A204.1 (cell line): ENCODE measurements at regions not wholly inside any gene's neighbourhood (a gene's known extent, or its start where the extent isn't known, plus 50 kb on each side); places are given as distances from the start of the nearest gene placed in this dataset.
"Not testable (repeated sequence)": the region's sequence is repeated elsewhere in the genome, so short reads cannot be mapped to it uniquely, and the experiment has no call there.

ENCODE experiments used
- FAIRE-seq: peaks from 2 replicates; lab custom pipeline; 2012; peaks lifted over from hg19 to GRCh38; lab: Jason Lieb, UNC

DNA sequence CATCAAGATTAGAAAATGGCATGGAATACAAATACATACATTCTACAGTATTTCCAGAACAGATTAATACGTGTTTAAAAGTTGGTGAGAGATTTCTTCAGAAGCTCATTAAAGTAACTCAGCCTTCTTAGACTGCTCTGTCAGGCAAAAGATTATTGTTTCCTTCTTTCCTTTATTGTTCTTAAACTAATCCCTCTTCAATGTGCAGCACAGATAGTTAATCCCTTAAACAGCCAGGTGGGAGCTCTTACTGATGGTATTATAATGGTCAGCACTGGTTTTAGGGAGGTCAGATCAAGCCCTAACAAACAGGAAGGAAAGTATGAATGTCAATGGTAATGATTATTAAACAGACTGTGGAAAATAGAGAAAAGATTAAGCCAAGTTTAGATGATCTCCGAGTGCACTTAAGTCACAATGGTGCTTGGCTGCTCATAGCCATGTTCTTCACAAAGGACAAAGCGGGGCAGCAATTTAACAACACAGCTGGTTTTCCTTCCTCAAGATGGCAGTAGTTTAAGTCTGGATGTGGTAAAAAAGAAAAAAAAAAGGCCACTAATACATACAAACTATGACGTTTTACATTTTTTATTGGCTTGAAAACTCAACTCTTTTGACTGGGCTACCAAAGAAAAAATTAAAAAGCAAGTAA lies 992.6 kb downstream of the PCDH9 start:
- FAIRE-seq, result no peak

DNA sequence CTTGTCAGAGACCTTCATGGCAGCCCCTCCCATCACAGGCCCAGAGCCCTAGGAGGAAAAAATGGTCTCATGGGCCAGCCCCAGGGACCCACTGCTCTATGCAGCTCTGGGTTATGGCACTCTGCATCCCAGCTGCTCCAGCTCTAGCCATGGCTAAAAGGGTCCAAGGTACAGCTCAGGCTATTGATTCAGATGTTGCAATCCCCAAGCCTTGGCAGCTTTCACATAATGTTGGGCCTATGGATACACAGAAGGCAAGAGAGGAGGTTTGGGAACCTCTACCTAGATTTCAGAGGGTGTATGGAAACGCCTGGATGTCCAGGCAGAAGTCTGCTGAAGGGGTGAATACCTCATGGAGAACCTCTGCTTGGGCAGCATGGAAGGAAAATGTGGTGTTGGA lies 996.0 kb downstream of the PCDH9 start:
- FAIRE-seq, result no peak

DNA sequence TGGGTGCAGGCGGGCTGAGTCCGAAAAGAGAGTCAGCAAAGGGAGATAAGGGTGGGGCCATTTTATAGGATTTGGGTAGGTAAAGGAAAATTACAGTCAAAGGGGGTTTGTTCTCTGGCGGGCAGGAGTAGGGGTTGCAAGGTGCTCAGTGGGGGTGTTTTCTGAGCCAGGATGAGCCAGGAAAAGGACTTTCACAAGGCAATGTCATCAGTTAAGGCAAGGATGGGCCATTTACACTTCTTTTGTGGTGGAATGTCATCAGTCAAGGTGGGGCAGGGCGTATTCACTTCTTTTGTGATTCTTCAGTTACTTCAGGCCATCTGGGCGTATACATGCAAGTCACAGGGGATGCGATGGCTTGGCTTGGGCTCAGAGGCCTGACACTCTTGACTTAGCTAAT lies 998.2 kb downstream of the PCDH9 start:
- not testable (repeated sequence) for FAIRE-seq

DNA sequence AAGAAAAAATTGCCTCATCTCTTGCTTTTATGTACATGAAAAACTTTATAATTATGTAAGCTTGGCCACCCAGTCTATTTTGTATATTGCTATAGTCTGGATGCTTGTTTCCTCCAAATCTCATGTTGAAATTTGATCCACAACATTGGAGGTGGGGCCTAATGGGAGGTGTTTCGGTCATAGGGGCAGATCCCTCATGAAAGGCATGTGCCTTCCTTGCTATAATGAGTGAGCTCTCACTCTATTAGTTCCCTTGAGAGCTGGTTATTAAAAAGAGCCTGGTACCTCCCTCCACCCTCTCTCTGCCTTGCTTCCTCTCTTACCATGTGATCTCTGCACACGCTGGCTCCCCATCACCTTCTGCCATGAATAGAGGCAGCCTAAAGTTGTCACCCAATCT lies 1005.1 kb downstream of the PCDH9 start:
- FAIRE-seq, result no peak

DNA sequence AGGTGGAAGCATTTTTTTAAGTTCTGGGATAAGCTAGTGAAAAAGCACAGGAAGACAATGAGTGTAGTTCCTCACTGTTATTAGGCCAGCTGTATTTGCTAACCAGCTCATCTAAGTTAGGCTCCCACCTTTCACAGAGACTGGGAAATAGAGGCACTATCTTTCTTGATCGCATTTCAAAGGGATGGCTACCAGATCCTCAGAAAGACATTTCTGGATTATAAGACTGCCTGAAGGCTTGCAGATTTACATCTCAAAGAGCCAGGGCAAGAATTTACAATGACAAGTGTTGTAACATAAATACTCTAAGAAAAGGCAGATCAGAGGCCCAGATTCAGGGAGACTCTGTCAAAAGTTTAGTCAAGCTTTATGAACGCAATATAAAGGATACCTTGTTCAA lies 1005.5 kb downstream of the PCDH9 start:
- FAIRE-seq, result no peak

DNA sequence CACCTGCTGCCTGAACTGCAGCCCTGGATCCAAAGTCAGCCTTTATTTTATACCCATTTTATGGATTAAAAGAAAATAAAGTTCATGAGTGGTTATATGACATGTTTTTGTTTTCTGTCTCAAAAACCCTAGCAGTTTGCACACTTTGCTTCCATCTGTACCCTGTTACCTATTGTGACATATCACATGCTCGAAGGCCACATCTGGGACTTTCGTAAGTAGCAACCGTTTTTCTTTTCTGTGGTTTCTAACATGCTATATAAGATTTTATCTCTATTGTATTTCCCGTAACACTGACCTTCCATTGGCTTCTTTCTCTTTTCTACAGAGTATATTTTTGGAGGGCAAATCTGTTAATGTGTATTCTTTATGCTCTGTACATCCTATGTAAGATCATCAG lies 1007.2 kb downstream of the PCDH9 start:
- FAIRE-seq, result no peak

DNA sequence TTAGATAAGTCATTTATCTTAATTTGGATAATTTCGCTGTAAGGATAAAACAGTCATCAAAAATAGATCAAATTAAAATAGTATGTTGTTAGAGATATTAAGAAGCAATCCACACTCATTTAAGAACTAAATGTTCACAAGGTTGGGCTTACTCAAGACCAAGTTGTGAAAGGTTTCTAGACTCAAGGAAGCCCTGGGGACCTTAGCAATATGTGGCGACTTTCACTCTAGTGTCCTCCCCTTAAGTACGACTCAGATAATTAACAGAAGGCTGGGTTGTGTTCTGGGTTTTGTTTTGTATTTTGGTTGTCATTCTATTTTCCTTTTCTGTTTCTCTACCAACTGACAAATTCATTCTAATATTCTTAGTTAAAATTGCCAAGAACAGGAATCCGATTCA lies 1008.0 kb downstream of the PCDH9 start:
- no peak for FAIRE-seq

DNA sequence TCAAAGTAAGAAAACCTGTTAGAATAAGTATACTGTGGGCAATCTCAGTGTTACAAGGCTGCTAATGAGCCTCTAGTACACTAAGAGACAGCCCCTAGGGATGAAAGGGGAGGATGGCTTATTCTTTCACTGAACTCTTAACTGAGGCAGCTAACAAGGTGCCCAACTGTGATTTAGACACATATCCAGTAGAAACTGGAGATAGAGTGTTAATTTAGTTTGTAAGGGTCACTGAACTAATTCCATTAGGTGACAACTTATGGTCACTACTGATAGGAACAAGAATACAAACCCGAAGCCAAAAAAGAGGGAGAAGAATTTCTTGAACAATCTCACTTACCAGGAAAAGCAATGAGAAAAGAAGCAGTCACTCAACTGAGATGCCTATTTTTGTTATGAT lies 1010.6 kb downstream of the PCDH9 start:
- FAIRE-seq, result no peak

DNA sequence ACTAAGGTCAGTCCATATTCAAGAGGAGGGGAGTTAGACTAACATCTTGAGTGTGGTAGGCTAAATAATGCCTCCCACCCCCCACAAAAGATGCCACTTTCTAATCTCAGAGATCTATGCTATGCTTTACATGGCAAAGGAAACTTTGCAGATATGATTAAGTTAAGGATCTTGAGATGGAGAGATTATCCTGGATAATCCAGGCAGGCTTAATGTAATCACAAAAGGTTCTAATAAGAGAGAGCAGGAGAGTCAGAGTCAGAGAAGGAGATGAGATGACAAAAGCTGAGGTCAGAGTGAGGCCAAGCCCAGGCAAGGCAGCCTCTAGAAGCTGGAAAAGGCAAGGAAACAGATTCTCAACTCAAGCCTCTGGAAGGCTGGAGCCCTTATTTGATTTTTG lies 1011.6 kb downstream of the PCDH9 start:
- FAIRE-seq, result no peak

DNA sequence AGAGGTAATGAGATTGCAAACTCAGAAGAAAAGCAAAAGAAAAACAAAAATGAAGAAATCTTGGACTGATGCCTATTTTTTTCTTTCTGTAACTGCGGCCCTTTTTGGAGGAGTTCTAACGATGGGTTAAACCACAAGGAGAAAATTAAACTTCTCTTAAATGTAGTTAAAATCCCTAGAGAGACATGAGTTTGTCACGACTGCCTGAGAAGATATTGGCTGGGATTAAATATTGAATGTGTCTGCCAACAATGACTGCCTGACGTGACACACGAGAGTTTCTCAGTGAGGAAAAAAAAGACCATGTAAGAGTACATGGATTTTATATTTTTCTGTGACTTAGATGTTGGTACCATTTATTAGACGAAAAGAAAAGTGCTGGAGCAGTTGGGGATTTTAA lies 1013.4 kb downstream of the PCDH9 start:
- FAIRE-seq, result no peak

DNA sequence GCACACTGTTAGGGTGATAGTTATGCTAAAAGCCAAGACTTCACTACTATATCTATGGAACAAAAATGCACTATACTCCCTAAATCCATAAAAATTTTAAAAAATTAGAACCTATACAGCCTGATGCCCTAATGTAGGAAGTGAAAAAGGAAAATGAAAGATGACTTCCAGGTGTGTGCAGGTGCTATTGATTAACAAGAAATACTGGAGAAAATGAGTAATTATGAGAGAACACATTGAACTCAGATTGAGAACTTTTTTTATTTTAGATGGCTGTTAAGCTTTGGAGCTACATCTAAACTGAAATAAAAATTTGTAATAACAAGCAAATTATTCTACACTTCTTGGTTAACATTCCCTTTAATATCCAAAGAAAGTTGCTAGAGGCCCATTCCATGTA lies 1015.7 kb downstream of the PCDH9 start:
- no peak for FAIRE-seq

DNA sequence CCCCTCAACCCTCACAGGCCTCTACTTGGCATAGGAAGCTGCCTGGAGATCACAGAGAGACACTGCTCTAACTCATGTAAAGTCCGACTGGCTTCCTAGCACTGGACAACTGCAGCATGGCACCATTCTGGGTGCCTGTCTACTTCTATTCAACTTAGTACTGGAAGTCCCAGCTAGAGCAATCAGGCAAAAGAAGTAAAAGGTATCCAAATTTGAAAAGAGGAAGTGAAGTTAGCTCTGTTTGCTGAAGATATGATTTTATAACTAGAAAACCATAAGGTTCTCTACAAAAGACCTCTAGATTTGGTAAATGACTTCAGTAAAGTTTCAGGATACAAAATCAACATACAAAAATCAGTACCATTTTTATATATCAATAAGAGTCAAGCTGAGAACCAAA lies 1017.6 kb downstream of the PCDH9 start:
- FAIRE-seq, result no peak

DNA sequence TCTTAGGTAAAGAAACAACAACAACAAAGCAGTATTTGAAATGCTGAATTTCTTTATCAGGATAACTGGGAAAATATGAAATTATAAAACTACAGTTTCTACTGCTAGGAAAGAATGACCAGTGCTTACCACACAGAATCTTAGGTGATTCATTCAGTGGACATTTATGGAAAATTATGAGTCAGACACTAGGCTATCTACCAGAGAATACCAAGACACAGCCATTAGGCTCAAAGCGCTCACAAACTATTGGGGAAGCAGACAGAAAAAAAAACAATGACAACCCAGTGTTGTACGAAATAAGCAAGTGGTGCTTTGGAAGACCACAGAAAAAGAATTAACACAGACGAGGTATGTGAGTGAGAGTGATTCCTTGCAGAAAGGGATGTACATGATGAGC lies 1019.5 kb downstream of the PCDH9 start:
- FAIRE-seq, result no peak

DNA sequence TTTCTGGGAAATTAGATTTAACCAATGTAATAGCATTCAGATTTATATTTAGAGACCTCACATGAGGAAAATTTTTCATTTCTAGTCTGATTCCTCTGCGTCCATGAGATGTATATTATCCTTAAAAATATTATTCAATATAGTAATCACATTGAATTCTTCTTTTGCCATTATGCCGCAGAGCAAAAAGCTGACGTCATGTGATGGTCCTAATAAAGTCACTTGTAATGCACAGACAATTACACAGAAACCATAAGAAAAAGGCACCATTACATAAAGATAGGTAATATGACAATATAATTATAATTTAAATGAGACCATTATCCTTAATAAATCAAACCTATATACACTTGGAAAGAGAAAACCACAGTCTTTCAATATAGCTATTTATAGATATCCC lies 1021.5 kb downstream of the PCDH9 start:
- FAIRE-seq, result no peak

DNA sequence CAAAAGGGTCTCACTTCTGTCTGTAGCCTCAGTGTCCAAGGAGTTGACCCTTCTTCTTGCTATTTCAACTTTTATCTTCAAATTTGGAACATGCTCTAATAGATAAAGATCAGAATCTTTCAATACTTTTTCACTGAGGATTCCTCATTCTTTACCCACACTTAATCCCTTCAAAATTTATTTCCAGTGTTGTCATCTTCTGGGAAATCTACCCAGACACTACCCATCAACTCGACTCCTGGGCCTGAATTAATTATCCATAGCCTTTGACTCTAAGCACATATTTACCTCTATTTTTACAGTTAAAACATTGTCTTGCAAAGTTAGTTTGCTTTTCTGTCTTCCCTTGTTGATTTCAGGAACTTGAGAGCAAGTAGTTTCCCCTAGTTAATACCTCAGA lies 1022.5 kb downstream of the PCDH9 start:
- no peak for FAIRE-seq

DNA sequence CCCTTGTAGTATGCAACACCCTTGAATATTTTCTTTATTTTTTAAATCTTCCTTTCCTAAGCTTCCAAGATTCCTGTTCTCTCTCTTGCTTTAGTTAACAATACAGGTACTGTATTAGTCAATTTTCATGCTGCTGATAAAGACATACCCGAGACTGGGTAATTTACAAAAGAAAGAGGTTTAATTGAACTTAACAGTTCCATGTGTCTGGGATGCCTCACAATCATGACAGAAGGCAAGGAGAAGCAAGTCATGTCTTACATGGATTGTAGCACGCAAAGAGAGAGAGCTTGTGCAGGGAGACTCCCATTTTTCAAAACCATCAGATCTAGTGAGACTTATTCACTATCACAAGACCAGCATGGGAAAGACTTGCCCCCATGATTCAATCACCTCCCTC lies 1024.3 kb downstream of the PCDH9 start:
- FAIRE-seq, result no peak

DNA sequence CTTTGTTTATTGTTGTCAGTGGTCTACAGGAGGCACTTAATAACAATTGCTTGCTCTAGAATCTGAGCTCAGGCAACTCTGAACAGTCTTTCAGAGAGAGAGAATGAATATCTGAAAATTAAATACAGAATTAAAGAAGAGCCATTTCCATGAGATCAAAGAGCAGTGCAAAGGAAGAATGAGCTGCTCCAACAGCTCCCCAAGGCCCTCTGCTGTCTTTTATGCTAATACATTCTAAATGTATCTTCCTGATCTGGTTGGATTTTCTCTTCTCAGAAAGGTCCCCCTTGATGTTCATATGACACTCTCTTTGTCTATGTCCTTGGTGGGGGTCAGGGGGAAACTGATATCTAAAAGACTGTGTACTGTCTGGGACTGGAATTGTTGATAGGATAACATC lies 1029.6 kb downstream of the PCDH9 start:
- no peak for FAIRE-seq

DNA sequence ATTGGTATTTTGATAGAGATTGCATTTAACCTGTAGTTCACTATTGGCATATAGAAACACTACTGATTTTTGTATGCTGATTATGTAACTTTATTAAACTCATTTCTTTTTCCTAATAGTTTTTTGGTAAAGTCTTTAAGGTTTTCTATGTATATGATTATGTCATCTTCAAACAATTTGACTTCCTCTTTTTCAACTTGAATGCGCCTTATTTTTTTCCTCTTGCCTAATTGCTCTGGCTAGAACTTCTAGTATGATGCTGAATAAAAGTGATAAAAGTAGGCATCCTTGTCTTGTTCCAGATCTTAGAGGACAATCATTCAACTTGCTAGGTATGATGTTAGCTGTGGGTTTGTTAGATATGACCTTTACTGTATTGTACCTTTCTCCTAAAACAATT lies 1034.9 kb downstream of the PCDH9 start:
- FAIRE-seq, result no peak

DNA sequence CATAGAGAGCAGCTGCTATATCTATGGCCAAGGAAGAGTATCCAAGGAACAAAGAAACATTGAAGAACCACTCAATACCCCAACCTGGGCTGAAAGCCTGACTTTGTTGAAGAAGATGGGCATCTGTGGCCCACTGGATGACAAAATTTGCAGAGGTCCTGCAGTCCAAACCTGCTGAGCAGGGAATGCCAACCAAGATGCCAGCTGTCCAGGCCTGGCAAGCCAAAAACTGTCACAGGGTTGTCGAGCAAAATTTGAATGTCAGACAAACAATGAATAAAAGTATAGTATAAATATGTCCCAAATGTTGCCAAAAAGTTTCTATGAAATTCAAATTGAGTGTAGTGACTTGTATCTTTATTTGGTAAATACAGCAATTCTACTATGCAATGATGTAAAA lies 1040.2 kb downstream of the PCDH9 start:
- FAIRE-seq, result no peak

DNA sequence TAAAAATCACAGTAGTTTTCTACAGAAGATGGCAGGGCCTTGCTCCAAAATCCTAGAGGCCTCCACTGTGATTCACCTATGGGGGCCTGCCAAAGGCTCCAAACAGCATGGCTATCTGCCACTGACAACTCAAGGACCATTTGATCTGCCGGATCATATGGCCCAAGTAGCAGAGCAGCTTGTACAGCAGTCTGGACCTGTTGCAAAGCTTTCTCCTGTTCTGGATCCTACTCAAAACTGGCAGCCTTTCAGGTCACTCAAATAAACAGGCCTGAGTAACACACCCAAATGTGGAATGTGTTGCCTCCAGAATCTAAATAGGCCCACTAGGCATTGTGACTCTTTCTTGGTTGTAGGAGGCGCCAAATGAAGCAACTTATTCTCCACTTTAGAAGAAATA lies 1049.3 kb downstream of the PCDH9 start:
- no peak for FAIRE-seq

DNA sequence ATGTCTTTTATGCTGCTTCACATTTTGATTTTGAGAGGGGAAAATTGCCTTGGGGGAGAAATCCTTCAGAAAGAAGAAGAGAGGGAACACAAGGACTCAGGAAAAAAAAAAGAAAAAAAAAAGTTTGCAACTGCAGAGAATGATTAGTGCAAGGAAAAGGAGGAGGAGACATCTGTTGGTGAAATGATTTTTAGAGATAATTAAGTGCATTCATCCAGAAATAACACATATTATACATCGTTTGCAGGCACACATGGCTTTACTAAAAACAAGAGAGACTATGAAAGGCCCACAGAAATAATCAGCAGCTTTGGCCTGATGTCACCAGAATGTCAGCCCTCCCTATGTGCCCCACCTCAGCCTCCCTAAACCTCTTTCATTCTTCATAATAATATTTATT lies 1058.2 kb downstream of the PCDH9 start:
- no peak for FAIRE-seq

DNA sequence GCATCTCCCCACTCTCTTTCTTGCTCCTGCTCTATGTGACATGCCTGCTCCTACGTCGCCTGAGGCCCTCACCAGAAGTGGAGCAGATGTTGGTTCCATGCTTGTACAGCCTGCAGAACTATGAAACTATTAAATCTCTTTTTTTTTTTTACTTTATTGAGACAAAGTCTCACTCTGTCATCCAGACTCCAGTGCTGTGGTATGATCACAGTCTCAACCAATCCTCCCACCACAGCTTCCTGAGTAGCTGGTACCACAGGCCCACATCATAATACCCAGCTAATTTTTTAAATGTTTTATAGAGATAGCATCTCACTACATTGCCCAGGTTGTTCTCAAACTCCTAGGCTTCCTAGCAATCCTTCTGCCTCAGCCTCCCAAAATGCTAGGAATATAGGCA lies 1067.7 kb downstream of the PCDH9 start:
- no peak for FAIRE-seq

DNA sequence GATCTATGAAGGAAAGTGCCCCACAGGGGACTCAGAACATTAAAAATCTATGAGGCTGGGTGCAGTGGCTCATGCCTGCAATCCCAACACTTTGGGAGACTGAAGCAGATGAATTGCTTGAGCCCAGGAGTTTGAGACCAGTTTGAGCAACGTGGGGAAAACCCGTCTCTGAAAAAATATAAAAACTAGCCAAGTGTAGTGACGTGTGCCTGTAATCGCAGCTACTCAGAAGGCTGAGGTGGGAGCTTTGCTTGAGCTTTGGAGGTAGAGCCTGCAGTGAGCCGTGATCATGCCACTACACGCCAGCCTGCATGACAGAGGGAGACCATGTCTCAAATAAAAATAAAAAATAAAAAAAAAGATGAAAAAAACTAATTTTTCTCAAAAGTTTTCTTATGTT lies 1070.6 kb downstream of the PCDH9 start:
- no peak for FAIRE-seq

DNA sequence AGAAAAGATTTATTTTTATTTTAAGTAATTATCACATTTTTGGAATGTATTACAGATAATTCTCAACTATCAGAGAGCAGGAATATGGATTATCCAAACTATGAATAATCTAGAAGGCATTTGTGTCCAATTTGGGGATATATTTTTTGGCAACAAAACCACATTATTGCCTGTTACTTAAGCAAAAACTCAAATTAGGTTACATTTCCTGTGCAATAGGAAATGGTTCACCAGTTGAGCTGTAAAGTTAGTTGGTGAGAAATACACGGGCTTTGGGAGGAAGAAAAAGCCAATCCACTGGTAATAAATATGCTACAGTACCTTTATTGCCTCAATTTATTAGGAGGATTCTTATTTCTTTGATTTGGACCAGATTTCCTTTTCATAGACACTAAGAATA lies 1075.2 kb downstream of the PCDH9 start:
- no peak for FAIRE-seq

DNA sequence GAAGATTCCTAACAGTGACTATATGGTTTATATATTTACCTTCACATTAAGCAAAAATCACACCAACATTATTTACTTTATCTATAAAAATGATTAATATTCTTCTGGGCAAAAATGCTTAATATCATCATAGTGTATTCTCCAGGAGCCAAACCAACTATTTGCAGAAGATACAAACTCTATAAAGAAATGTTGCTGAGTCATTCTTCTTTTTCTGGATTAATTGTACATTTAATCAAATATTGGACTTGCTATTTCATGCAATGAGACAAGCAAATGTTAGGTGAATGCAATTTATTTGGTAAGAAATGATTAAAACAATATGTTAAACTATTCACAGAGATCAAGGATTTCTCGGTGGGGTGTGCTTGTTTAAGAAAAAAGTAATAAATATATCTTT lies 1075.8 kb downstream of the PCDH9 start:
- no peak for FAIRE-seq
